ENCODE measurements at regions not wholly inside any gene's neighbourhood (a gene's known extent, or its start where the extent isn't known, plus 50 kb on each side); places are given as distances from the start of the nearest gene placed in this dataset.

- Histone ChIP-seq H3K36me3 (ENCODE audit: control insufficient read depth, insufficient read depth, low read length) (no peaks in the 10 kb centered on the region), H3K9me3 (ENCODE audit: control insufficient read depth, low read length) (no peaks in the 10 kb centered on the region), H3K27ac (ENCODE audit: insufficient read depth, low read depth, low read length, poor library complexity, severe bottlenecking) (no peak overlapping the region), H3K4me1 (ENCODE audit: control insufficient read depth, insufficient read depth, low read length) (no peaks in the 10 kb centered on the region), H3K4me3 (ENCODE audit: insufficient read depth, low read depth, low read length) (no peak overlapping the region), H3K27me3 (ENCODE audit: control insufficient read depth, insufficient read depth, low read length, poor library complexity, severe bottlenecking) (no peaks in the 10 kb centered on the region)
- 79 to 83% methylated on average over 3 of the region's 3 CpGs for WGBS, 2 experiments
Measured at GRCh38 chr1:199759268-199759730, 268.2 kb upstream of the NR5A2 start.

GRCh38 chr1:199762572-199762971 is 264.9 kb upstream of the NR5A2 start:
- H3K4me1 ChIP-seq (ENCODE audit: control insufficient read depth, insufficient read depth, low read length), result no peaks in the 10 kb centered on the region
- WGBS, 2 experiments, result 94 to 100% methylated on average over 2 to 3 of the region's 5 CpGs
- no peak overlapping the region for H3K27ac ChIP-seq (ENCODE audit: insufficient read depth, low read depth, low read length, poor library complexity, severe bottlenecking)
- no peak overlapping the region for H3K4me3 ChIP-seq (ENCODE audit: insufficient read depth, low read depth, low read length)
- H3K9me3 ChIP-seq (ENCODE audit: control insufficient read depth, low read length), result peaks cover 3% of the 10 kb centered on the region
- H3K27me3 ChIP-seq (ENCODE audit: control insufficient read depth, insufficient read depth, low read length, poor library complexity, severe bottlenecking), result no peaks in the 10 kb centered on the region
- H3K36me3 ChIP-seq (ENCODE audit: control insufficient read depth, insufficient read depth, low read length), result no peaks in the 10 kb centered on the region

- no peak overlapping the region for H3K27ac ChIP-seq (ENCODE audit: insufficient read depth, low read depth, low read length, poor library complexity, severe bottlenecking)
- no peaks in the 10 kb centered on the region for H3K4me1 ChIP-seq (ENCODE audit: control insufficient read depth, insufficient read depth, low read length)
Measured at GRCh38 chr1:199766218-199766792, 261.2 kb upstream of the NR5A2 start.

GRCh38 chr1:199767700-199768099 is 259.8 kb upstream of the NR5A2 start:
- H3K4me3 ChIP-seq (ENCODE audit: insufficient read depth, low read depth, low read length), result no peak overlapping the region
- no peaks in the 10 kb centered on the region for H3K4me1 ChIP-seq (ENCODE audit: control insufficient read depth, insufficient read depth, low read length)
- H3K27ac ChIP-seq (ENCODE audit: insufficient read depth, low read depth, low read length, poor library complexity, severe bottlenecking), result no peak overlapping the region
- no peaks in the 10 kb centered on the region for H3K27me3 ChIP-seq (ENCODE audit: control insufficient read depth, insufficient read depth, low read length, poor library complexity, severe bottlenecking)
- WGBS, 2 experiments, result 90 to 95% methylated on average over 2 of the region's 2 CpGs
- no peaks in the 10 kb centered on the region for H3K36me3 ChIP-seq (ENCODE audit: control insufficient read depth, insufficient read depth, low read length)
- H3K9me3 ChIP-seq (ENCODE audit: control insufficient read depth, low read length), result peaks cover 3% of the 10 kb centered on the region

More at GRCh38 chr1:199766218-199766792, 261.2 kb upstream of the NR5A2 start:
- Histone ChIP-seq H3K27me3 (ENCODE audit: control insufficient read depth, insufficient read depth, low read length, poor library complexity, severe bottlenecking) (no peaks in the 10 kb centered on the region), H3K36me3 (ENCODE audit: control insufficient read depth, insufficient read depth, low read length) (no peaks in the 10 kb centered on the region), H3K9me3 (ENCODE audit: control insufficient read depth, low read length) (peaks cover 3% of the 10 kb centered on the region), H3K4me3 (ENCODE audit: insufficient read depth, low read depth, low read length) (no peak overlapping the region)

GRCh38 chr1:199774433-199775089 is 252.9 kb upstream of the NR5A2 start:
- no peak overlapping the region for H3K4me3 ChIP-seq (ENCODE audit: insufficient read depth, low read depth, low read length)
- no peaks in the 10 kb centered on the region for H3K36me3 ChIP-seq (ENCODE audit: control insufficient read depth, insufficient read depth, low read length)
- no peaks in the 10 kb centered on the region for H3K27me3 ChIP-seq (ENCODE audit: control insufficient read depth, insufficient read depth, low read length, poor library complexity, severe bottlenecking)
- no peaks in the 10 kb centered on the region for H3K9me3 ChIP-seq (ENCODE audit: control insufficient read depth, low read length)
- WGBS, 2 experiments, result no CpG with 5 or more reads among the region's 1 CpG
- H3K27ac ChIP-seq (ENCODE audit: insufficient read depth, low read depth, low read length, poor library complexity, severe bottlenecking), result no peak overlapping the region
- no peaks in the 10 kb centered on the region for H3K4me1 ChIP-seq (ENCODE audit: control insufficient read depth, insufficient read depth, low read length)

DNA sequence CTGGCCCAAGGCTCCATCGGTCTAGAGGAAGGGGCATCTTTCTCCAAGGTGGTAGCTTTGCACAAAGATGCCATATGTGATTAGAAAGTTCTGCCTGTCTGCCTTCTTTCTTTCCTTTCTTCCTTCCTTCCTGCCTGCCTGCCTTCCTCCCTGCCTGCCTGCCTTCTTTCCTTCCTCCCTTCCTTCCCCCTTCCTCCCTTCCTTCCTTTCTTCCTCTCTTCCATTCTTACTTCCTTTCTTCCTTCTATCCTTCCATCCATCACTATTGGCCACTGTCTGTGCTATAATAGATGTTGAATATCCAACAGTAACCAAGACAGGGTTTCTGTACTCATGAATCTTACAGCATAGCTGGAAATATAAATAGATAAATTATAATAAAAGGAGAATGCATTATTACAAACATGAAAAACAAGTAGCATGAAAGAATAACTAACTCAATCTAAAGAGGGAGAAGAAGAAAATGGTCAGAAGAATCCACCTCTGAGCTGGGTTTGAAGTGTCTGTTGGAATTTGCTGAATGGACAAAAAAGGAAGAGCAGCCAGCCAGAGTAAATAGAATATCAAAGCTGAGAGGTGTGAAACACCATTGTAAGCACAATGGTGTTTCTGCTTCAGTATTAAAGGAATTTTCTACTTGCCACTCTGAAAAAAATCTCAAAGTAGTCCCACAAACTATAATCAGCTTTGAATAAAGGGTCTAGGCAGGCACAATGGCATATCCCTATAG is 250.6 kb upstream of the NR5A2 start:
- WGBS, 2 experiments, result 87 to 92% methylated on average over 1 of the region's 1 CpG
- no peaks in the 10 kb centered on the region for H3K27me3 ChIP-seq (ENCODE audit: control insufficient read depth, insufficient read depth, low read length, poor library complexity, severe bottlenecking)
- no peaks in the 10 kb centered on the region for H3K4me1 ChIP-seq (ENCODE audit: control insufficient read depth, insufficient read depth, low read length)
- H3K4me3 ChIP-seq (ENCODE audit: insufficient read depth, low read depth, low read length), result no peak overlapping the region
- H3K36me3 ChIP-seq (ENCODE audit: control insufficient read depth, insufficient read depth, low read length), result no peaks in the 10 kb centered on the region
- no peak overlapping the region for H3K27ac ChIP-seq (ENCODE audit: insufficient read depth, low read depth, low read length, poor library complexity, severe bottlenecking)
- no peaks in the 10 kb centered on the region for H3K9me3 ChIP-seq (ENCODE audit: control insufficient read depth, low read length)

GRCh38 chr1:199778324-199778955 is 249.1 kb upstream of the NR5A2 start:
- H3K36me3 ChIP-seq (ENCODE audit: control insufficient read depth, insufficient read depth, low read length), result no peaks in the 10 kb centered on the region
- H3K4me3 ChIP-seq (ENCODE audit: insufficient read depth, low read depth, low read length), result no peak overlapping the region
- WGBS, 2 experiments, result 93 to 98% methylated on average over 3 of the region's 3 CpGs
- H3K27me3 ChIP-seq (ENCODE audit: control insufficient read depth, insufficient read depth, low read length, poor library complexity, severe bottlenecking), result no peaks in the 10 kb centered on the region
- H3K4me1 ChIP-seq (ENCODE audit: control insufficient read depth, insufficient read depth, low read length), result no peaks in the 10 kb centered on the region
- no peak overlapping the region for H3K27ac ChIP-seq (ENCODE audit: insufficient read depth, low read depth, low read length, poor library complexity, severe bottlenecking)
- H3K9me3 ChIP-seq (ENCODE audit: control insufficient read depth, low read length), result no peaks in the 10 kb centered on the region

- 93 to 95% methylated on average over 2 to 5 of the region's 5 CpGs for WGBS, 2 experiments
- no peak overlapping the region for H3K4me3 ChIP-seq (ENCODE audit: insufficient read depth, low read depth, low read length)
- H3K27me3 ChIP-seq (ENCODE audit: control insufficient read depth, insufficient read depth, low read length, poor library complexity, severe bottlenecking), result no peaks in the 10 kb centered on the region
- H3K27ac ChIP-seq (ENCODE audit: insufficient read depth, low read depth, low read length, poor library complexity, severe bottlenecking), result no peak overlapping the region
- H3K9me3 ChIP-seq (ENCODE audit: control insufficient read depth, low read length), result no peaks in the 10 kb centered on the region
- H3K36me3 ChIP-seq (ENCODE audit: control insufficient read depth, insufficient read depth, low read length), result no peaks in the 10 kb centered on the region
- H3K4me1 ChIP-seq (ENCODE audit: control insufficient read depth, insufficient read depth, low read length), result no peaks in the 10 kb centered on the region
Measured at GRCh38 chr1:199780091-199780490, 247.4 kb upstream of the NR5A2 start.

DNA sequence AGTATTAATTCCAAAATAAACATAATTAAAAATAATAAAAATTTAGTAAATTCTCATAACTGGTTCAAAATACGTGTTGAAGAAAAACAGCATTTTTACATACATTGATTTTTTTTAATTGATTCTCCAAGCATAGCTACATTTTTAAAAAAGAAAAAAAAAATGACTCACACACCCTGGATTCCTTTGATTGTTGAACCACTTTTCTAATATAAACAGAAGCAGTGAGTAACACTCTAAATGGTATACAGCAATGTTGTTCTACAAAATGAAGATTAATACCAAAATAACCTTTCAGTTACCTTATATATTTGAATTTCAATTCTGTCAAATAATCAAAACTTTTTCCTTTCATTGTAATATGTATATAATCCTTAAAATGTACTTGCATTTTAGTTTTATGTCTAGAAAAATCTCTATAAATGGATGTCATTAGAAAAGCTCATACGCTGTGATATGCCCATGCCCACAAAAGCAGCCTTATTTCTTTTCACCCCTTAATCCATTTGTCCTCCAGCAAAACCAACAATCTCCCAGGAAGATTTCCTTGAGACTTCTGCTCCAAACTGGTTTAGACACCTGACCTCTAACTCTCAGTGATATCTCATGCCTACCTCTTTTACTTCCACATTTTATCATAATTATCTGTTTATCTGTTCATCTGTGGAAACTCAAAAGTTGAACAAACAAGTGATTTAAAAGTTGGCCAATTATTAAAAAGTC is 246.4 kb upstream of the NR5A2 start:
- Histone ChIP-seq H3K4me1 (ENCODE audit: control insufficient read depth, insufficient read depth, low read length) (no peaks in the 10 kb centered on the region), H3K4me3 (ENCODE audit: insufficient read depth, low read depth, low read length) (no peak overlapping the region), H3K27me3 (ENCODE audit: control insufficient read depth, insufficient read depth, low read length, poor library complexity, severe bottlenecking) (no peaks in the 10 kb centered on the region), H3K27ac (ENCODE audit: insufficient read depth, low read depth, low read length, poor library complexity, severe bottlenecking) (no peak overlapping the region), H3K36me3 (ENCODE audit: control insufficient read depth, insufficient read depth, low read length) (no peaks in the 10 kb centered on the region), H3K9me3 (ENCODE audit: control insufficient read depth, low read length) (no peaks in the 10 kb centered on the region)
- WGBS, 2 experiments, result 82 to 97% methylated on average over 1 to 2 of the region's 2 CpGs

All from ectodermal cell (in vitro differentiated cells).